ENCODE measurements at regions not wholly inside any gene's neighbourhood (a gene's known extent, or its start where the extent isn't known, plus 50 kb on each side); places are given as distances from the start of the nearest gene placed in this dataset.

DNA sequence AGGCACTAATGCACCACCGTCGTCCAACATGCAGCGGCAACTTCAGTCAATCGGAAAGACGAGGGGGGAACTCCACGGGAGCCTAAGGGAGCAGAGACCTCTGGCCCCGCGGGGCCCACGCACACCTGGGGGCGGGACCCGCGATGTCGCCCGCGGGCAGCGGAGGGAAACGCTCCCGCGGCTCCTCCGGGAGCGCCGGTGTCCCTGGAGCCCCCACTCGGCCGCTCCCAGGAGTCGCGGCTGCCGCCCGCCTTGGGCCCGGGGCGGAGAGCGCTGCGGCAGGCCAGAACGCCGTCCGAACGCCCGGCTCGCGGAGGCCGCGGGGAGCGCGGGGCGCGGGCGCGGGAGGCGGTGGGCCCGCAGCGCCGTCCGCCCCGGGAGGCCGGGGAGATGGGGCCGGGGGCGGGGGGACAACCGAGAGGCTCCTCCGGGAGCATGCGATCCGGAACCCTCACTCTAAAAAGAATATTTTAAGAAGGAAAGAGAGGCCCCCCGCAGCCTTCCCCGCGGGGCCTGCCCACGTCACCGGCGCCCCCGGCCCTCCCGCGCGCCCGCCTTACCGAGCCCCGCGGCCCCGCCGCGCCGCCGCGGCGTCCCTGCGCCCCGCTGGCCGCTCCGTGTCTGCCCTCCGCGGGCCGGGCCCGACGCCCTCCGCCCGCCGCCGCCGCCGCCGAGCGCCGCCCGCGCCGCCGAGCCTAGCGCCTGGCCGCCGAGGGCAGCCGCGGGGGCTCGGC, 86.6 kb upstream of the ARHGAP32 start (continued):
- no peak for TF ChIP-seq POLR2A (IDR thresholded peaks at IDR 0.05; ENCODE audit: insufficient read depth in 1 of 2, low read depth in 2 of 2, low read length in 2 of 2)
- TF ChIP-seq, protein P1, sequence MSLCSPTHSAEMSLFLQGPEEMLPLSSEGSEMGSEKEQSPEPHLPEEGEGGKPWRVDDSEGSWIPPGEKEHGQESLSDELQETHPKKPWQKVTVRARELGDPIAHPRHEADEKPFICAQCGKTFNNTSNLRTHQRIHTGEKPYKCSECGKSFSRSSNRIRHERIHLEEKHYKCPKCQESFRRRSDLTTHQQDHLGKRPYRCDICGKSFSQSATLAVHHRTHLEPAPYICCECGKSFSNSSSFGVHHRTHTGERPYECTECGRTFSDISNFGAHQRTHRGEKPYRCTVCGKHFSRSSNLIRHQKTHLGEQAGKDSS (CRISPR knock-in tag; IDR thresholded peaks at IDR 0.05; ENCODE audit: borderline replicate concordance, low read depth): no peak
- TF ChIP-seq ZNF335 (CRISPR knock-in tag; IDR thresholded peaks at IDR 0.05): no peak
- TF ChIP-seq, protein P2, sequence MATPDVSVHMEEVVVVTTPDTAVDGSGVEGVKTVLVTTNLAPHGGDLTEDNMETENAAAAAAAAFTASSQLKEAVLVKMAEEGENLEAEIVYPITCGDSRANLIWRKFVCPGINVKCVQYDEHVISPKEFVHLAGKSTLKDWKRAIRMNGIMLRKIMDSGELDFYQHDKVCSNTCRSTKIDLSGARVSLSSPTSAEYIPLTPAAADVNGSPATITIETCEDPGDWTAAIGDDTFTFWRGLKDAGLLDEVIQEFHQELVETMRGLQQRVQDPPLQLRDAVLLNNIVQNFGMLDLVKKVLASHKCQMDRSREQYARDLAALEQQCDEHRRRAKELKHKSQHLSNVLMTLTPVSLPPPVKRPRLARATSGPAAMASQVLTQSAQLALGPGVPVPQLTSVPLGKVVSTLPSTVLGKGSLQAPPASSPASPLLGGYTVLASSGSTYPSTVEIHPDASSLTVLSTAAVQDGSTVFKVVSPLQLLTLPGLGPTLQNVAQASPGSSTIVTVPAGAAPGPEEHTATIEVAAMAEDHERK (CRISPR knock-in tag; IDR thresholded peaks at IDR 0.05; ENCODE audit: low read depth): no peak
- no peak for TF ChIP-seq GATAD2A (CRISPR knock-in tag; IDR thresholded peaks at IDR 0.05)
- TF ChIP-seq SIN3A (IDR thresholded peaks at IDR 0.05; ENCODE audit: borderline replicate concordance, low read depth, low read length): no peak
- TF ChIP-seq ZNF431 (CRISPR knock-in tag; IDR thresholded peaks at IDR 0.05; ENCODE audit: borderline replicate concordance, low read depth): no peak
- TF ChIP-seq FOXK1 (CRISPR knock-in tag; IDR thresholded peaks at IDR 0.05; ENCODE audit: borderline replicate concordance, low read depth): no peak
- no peak for TF ChIP-seq ZNF235 (CRISPR knock-in tag; IDR thresholded peaks at IDR 0.05; ENCODE audit: borderline replicate concordance)
- TF ChIP-seq NRL (CRISPR knock-in tag; IDR thresholded peaks at IDR 0.05; ENCODE audit: borderline replicate concordance): no peak
- TF ChIP-seq MYC (CRISPR knock-in tag; IDR thresholded peaks at IDR 0.05; ENCODE audit: borderline replicate concordance): 0 out of 2 replicates have a peak, but pooled peaks have one; percentile 10
- TF ChIP-seq, protein P3, sequence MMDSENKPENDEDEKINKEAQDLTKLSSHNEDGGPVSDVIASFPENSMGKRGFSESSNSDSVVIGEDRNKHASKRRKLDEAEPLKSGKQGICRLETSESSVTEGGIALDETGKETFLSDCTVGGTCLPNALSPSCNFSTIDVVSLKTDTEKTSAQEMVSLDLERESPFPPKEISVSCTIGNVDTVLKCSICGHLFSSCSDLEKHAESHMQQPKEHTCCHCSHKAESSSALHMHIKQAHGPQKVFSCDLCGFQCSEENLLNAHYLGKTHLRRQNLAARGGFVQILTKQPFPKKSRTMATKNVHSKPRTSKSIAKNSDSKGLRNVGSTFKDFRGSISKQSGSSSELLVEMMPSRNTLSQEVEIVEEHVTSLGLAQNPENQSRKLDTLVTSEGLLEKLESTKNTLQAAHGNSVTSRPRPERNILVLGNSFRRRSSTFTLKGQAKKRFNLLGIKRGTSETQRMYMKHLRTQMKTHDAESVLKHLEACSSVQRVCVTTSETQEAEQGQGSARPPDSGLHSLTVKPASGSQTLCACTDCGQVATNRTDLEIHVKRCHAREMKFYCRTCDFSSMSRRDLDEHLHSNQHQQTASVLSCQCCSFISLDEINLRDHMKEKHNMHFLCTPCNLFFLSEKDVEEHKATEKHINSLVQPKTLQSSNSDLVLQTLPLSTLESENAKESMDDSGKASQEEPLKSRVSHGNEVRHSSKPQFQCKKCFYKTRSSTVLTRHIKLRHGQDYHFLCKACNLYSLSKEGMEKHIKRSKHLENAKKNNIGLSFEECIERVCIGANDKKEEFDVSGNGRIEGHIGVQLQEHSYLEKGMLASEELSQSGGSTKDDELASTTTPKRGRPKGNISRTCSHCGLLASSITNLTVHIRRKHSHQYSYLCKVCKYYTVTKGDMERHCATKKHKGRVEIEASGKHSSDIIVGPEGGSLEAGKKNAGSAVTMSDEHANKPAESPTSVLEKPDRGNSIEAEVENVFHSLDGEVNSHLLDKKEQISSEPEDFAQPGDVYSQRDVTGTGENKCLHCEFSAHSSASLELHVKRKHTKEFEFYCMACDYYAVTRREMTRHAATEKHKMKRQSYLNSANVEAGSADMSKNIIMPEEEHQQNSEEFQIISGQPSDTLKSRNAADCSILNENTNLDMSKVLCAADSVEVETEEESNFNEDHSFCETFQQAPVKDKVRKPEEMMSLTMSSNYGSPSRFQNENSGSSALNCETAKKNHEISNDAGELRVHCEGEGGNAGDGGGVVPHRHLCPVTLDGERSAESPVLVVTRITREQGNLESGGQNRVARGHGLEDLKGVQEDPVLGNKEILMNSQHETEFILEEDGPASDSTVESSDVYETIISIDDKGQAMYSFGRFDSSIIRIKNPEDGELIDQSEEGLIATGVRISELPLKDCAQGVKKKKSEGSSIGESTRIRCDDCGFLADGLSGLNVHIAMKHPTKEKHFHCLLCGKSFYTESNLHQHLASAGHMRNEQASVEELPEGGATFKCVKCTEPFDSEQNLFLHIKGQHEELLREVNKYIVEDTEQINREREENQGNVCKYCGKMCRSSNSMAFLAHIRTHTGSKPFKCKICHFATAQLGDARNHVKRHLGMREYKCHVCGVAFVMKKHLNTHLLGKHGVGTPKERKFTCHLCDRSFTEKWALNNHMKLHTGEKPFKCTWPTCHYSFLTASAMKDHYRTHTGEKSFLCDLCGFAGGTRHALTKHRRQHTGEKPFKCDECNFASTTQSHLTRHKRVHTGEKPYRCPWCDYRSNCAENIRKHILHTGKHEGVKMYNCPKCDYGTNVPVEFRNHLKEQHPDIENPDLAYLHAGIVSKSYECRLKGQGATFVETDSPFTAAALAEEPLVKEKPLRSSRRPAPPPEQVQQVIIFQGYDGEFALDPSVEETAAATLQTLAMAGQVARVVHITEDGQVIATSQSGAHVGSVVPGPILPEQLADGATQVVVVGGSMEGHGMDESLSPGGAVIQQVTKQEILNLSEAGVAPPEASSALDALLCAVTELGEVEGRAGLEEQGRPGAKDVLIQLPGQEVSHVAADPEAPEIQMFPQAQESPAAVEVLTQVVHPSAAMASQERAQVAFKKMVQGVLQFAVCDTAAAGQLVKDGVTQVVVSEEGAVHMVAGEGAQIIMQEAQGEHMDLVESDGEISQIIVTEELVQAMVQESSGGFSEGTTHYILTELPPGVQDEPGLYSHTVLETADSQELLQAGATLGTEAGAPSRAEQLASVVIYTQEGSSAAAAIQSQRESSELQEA (CRISPR knock-in tag; IDR thresholded peaks at IDR 0.05; ENCODE audit: not compliant biosample characterization): no peak
- TF ChIP-seq ZNF224 (CRISPR knock-in tag; IDR thresholded peaks at IDR 0.05): no peak
- TF ChIP-seq, protein P4, sequence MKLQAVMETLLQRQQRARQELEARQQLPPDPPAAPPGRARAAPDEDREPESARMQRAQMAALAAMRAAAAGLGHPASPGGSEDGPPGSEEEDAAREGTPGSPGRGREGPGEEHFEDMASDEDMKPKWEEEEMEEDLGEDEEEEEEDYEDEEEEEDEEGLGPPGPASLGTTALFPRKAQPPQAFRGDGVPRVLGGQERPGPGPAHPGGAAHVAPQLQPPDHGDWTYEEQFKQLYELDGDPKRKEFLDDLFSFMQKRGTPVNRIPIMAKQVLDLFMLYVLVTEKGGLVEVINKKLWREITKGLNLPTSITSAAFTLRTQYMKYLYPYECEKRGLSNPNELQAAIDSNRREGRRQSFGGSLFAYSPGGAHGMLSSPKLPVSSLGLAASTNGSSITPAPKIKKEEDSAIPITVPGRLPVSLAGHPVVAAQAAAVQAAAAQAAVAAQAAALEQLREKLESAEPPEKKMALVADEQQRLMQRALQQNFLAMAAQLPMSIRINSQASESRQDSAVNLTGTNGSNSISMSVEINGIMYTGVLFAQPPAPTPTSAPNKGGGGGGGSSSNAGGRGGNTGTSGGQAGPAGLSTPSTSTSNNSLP (IDR thresholded peaks at IDR 0.05; ENCODE audit: low read depth, low read length): no peak
- no peak for TF ChIP-seq PAWR (CRISPR knock-in tag; IDR thresholded peaks at IDR 0.05; ENCODE audit: borderline replicate concordance)
- TF ChIP-seq ZNF781 (CRISPR knock-in tag; IDR thresholded peaks at IDR 0.05; ENCODE audit: borderline replicate concordance, not compliant biosample characterization): no peak

All from HepG2 (cell line).